Fibroblast of upper back skin (primary cell): ENCODE measurements at regions not wholly inside any gene's neighbourhood (a gene's known extent, or its start where the extent isn't known, plus 50 kb on each side); places are given as distances from the start of the nearest gene placed in this dataset.
"Not testable (repeated sequence)": the region's sequence is repeated elsewhere in the genome, so short reads cannot be mapped to it uniquely, and the experiment has no call there.

Experiments used
- DNase-seq: peaks from one replicate; pipeline ENCODE4 v3.0.0-alpha.2; 2013

- DNase-seq = no peak
Measured at GRCh38 chr5:63085561-63085960, 506.9 kb downstream of the LRRC70 start.

- DNase-seq = not testable (repeated sequence)
Measured at GRCh38 chr5:63083689-63084088, 505.1 kb downstream of the LRRC70 start.

- no peak for DNase-seq
Measured at GRCh38 chr5:63081402-63081801, 502.8 kb downstream of the LRRC70 start.

- DNase-seq = no peak
Measured at GRCh38 chr5:63070001-63070400, 491.4 kb downstream of the LRRC70 start.

- no peak for DNase-seq
Measured at GRCh38 chr5:63055421-63055820, 476.8 kb downstream of the LRRC70 start.

GRCh38 chr5:63053019-63053638 is 474.5 kb downstream of the LRRC70 start:
- peak; percentile 2 for DNase-seq

GRCh38 chr5:63050916-63051315 is 472.3 kb downstream of the LRRC70 start:
- no peak for DNase-seq

- DNase-seq = no peak
Measured at GRCh38 chr5:63049935-63050334, 471.3 kb downstream of the LRRC70 start.

GRCh38 chr5:63043792-63044191 is 465.2 kb downstream of the LRRC70 start:
- DNase-seq = no peak

GRCh38 chr5:63032343-63032742 is 453.7 kb downstream of the LRRC70 start:
- DNase-seq = no peak

GRCh38 chr5:63029891-63030290 is 451.3 kb downstream of the LRRC70 start:
- no peak for DNase-seq

GRCh38 chr5:63025679-63026078 is 447.1 kb downstream of the LRRC70 start:
- no peak for DNase-seq

- DNase-seq = no peak
Measured at GRCh38 chr5:63022403-63022802, 443.8 kb downstream of the LRRC70 start.

GRCh38 chr5:63011158-63011557 is 432.5 kb downstream of the LRRC70 start:
- no peak for DNase-seq

- no peak for DNase-seq
Measured at GRCh38 chr5:63008195-63008594, 429.6 kb downstream of the LRRC70 start.

GRCh38 chr5:62994842-62995241 is 416.2 kb downstream of the LRRC70 start:
- not testable (repeated sequence) for DNase-seq

- no peak for DNase-seq
Measured at GRCh38 chr5:62985749-62986148, 407.1 kb downstream of the LRRC70 start.

- no peak for DNase-seq
Measured at GRCh38 chr5:62982348-62982747, 403.7 kb downstream of the LRRC70 start.

- DNase-seq = no peak
Measured at GRCh38 chr5:62980884-62981283, 402.3 kb downstream of the LRRC70 start.

GRCh38 chr5:62979472-62979871 is 400.9 kb downstream of the LRRC70 start:
- no peak for DNase-seq

- DNase-seq = no peak
Measured at GRCh38 chr5:62977661-62978060, 399.0 kb downstream of the LRRC70 start.

GRCh38 chr5:62974623-62975022 is 396.0 kb downstream of the LRRC70 start:
- DNase-seq = peak; percentile 5

- DNase-seq = peak; percentile 3
Measured at GRCh38 chr5:62969409-62970120, 390.9 kb downstream of the LRRC70 start.

- no peak for DNase-seq
Measured at GRCh38 chr5:62964428-62964827, 385.8 kb downstream of the LRRC70 start.

GRCh38 chr5:62960781-62961180 is 382.2 kb downstream of the LRRC70 start:
- peak; percentile 7 for DNase-seq
